Colon (tissue), 2 donors: ENCODE measurements at regions not wholly inside any gene's neighbourhood (a gene's known extent, or its start where the extent isn't known, plus 50 kb on each side); places are given as distances from the start of the nearest gene placed in this dataset.
"Not testable (repeated sequence)": the region's sequence is repeated elsewhere in the genome, so short reads cannot be mapped to it uniquely, and the experiment has no call there.

ENCODE experiments used
- FAIRE-seq: peaks from 2 replicates; lab custom pipeline; 2012; peaks lifted over from hg19 to GRCh38; lab: Jason Lieb, UNC
- donor health status: control.
- donor health status: control.

GRCh38 chr17:22505660-22506059 lies 813.3 kb downstream of the KCNJ18 start:
- FAIRE-seq: no peak

- FAIRE-seq: no peak
Measured at GRCh38 chr17:22506231-22506630, 813.9 kb downstream of the KCNJ18 start.

DNA sequence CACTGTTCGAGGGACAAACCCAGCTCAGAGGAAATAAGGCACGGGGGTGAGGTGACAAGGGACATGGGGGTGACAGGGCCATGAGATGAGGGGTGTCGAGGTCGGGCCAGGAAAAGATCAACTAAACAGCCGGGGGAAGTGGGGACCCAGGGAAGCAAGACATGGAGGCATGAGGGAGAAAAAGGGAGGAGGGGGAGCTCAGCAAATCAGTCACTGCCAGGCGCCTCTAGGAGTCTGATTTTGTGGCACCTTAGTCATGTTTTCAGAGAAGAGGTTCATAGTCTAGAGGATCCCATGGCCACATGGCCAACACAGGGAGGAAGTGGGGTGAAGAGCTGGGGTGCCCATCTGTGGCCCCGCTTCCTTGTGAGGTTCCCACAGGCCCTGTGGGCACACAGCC lies 814.5 kb downstream of the KCNJ18 start:
- no peak for FAIRE-seq

DNA sequence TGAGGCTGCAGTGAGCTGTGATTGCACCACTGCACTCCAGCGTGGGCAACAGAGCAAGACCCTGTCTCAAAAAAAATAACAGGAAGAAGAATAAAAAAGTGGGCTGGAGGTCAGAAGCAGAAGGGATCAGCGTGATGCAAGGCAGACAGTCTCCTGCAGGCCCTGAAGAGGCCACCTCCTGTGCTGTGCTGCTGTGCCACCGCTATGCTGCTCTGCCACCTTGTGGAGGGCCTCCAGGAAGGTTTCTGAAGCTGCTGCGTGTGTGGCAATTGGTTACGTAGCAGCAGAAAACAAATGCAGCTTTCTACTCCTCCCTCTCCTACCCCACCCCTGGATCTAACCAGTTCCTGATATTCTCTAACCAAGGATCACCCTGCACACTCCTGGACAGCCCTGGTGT lies 815.5 kb downstream of the KCNJ18 start:
- no peak for FAIRE-seq

DNA sequence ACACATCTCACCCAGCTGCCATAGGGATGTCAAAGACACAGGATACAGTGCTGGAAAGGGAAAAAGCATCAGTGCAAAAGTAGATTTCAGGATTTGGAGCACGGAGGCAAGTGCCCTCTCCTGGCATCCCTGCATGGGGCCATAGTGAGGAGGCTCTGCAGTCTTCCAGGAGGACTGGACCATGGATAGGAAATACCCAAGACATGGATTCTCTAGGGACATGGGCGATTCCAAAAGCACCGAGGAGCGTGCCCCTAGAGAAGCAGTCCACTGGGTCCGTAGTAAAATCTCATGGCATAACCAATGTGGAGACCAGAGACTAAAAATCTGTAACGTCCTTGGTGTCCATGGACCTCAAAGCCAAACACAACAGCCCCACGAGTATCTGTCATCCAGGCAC lies 818.2 kb downstream of the KCNJ18 start:
- FAIRE-seq: no peak

GRCh38 chr17:22511431-22511830 lies 819.1 kb downstream of the KCNJ18 start:
- no peak for FAIRE-seq

GRCh38 chr17:22512057-22512456 lies 819.7 kb downstream of the KCNJ18 start:
- FAIRE-seq: no peak

GRCh38 chr17:22512506-22512905 lies 820.2 kb downstream of the KCNJ18 start:
- FAIRE-seq: no peak

DNA sequence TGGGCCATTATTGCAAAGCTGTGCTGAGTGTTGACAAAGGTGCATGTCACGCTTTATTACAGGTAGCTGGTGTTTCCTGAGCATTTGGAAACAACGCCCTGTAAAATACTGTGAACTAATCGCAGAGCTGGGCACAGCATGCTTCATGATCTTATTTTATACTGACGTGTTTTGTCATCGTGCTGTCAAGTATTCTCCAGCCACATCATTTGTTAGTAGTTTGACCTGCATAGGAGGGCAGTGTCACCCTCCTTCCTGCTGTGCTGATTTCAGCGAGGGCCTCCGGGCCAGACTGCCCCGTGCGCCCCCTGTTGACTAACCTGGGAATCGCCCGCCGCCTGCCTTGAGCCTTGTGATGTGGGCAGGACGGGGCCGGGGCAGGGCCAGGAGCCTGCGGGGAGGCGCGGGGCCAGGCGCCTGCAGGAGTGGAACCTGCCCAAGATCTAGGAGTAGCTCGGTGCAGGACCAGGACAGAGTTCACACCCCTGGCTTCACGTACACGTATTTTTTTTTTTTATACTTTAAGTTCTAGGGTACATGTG lies 820.7 kb downstream of the KCNJ18 start:
- FAIRE-seq: no peak

DNA sequence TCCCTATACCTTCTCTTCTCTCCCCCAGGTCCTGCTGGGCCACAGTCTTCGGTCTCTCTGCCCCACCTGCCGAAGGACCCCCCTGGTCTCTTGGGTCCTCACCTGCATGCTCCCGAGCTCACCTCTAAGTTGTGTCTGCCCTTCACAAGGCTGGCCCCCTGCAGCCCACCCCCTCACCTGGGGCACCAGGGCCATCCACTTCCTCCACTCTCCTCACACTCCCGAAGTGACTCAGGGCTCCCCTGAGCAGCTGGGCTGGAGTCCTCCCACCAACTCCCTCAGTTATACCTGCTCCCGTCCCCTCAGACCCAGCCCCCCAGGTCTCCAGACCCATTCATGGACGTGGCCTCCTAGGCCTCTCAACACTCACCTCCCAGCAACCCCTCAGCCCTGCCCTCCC lies 822.0 kb downstream of the KCNJ18 start:
- no peak for FAIRE-seq

- FAIRE-seq: no peak
Measured at GRCh38 chr17:22514767-22515320, 822.5 kb downstream of the KCNJ18 start.

DNA sequence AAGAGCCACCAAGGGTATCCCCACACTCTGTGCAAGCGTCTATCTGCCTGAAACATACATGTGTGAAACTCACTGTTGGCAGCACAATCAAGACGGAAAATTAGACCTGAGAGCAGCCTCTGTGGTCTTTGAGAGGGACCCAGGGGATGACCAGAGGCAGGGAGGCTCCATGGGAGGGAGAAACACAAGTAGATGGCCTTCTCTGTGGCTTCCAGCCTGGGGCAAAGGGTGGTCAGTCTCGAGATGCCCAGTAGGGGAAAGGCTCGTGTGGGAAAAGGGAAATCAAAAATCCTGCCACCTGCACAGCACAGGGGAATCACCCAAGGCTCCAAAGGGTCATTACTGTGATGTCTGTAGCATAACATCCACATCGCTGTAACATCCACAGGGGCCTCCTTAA lies 823.3 kb downstream of the KCNJ18 start:
- FAIRE-seq: no peak

DNA sequence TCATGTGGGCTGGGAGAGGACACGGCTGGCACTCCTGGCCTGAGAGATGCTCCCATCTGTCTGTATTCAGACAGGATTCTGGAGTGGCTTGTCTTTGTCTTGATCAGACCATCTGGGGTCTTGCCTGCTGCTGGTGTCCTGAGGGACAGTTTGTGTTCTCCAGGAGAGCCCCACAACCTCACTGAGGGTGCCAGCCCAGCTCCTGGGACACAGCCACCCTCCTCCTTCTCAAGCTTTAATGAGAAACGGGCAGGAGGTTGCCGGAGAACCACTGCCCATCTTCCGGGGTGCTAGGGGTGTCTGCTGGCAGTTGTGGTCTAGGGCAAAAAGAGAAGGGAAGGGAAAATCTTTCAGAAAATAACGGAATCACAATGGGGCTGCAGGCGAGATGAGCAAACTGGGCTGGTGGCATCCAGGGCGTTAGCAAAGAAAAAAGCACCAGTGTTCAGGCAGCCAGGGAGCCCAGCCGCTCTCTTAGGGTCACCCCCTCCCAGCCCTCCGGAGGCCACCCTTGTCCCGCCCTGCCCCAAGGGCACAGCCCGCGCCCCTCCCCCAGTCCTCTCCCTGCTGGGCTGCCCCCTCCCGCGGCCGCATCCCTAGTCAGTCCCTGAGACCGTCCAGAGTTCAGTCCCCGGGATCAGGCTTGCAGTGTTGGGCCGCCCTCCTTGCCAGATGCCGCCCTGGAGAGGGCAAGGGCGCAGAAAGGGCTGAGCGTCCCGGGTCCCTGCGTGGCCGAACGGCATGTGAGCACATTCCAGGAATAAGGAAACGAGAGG lies 824.7 kb downstream of the KCNJ18 start:
- FAIRE-seq: no peak

GRCh38 chr17:22517716-22518115 lies 825.4 kb downstream of the KCNJ18 start:
- FAIRE-seq: no peak

GRCh38 chr17:22518185-22518584 lies 825.9 kb downstream of the KCNJ18 start:
- no peak for FAIRE-seq

DNA sequence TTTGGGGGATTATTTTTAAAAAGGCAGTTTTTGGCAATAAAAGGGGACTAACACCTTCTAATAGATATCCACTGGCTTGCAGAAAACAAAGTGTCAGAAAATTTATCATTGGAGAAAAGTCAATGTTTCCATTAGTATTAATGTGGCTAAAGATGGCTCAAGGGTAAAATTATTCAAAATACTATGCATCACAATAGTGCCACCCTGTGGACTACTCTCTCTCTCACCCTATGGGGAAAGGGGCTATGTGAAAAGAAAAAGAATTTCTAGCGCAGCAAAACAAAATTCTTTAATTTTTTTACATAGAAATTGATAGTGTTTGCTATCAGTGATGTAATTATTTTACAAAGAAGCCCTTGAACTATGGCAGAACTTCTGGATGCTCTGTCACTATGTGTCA lies 856.5 kb downstream of the KCNJ18 start:
- FAIRE-seq: not testable (repeated sequence)

DNA sequence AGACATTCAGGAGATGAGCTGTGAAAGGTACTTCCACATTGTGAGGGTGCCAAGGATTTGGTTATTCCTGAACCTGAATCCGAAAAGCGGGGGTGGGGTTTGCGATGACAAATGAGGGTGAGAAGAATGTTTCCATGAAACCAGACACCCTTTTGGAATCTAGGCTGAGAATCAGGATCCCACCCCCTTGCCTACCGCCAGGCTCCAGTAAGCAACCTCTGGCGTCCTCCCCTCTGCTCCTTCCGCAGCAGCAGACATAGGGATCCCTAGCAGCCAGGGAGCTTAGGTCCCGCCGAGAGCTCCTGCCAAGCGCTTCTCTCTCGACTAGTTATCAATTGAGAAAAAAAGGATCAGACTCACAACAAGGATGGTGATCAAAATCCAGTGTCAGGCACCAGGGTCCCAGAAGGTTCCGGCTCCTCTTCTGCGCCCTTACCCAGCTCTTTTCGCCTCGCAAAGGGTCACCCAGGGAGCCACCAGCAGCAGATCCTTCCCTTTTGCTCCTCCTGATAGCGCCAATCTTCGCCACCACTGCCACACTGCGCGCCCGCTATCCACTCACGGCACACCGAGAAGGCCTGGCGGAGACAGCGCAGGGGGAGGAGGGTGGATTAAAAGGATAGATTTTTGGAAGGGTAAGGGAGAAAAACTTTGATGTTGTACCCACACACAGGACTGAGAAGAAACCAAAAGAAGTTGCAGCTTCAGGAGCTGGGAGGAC lies 859.5 kb downstream of the KCNJ18 start:
- FAIRE-seq: not testable (repeated sequence)

DNA sequence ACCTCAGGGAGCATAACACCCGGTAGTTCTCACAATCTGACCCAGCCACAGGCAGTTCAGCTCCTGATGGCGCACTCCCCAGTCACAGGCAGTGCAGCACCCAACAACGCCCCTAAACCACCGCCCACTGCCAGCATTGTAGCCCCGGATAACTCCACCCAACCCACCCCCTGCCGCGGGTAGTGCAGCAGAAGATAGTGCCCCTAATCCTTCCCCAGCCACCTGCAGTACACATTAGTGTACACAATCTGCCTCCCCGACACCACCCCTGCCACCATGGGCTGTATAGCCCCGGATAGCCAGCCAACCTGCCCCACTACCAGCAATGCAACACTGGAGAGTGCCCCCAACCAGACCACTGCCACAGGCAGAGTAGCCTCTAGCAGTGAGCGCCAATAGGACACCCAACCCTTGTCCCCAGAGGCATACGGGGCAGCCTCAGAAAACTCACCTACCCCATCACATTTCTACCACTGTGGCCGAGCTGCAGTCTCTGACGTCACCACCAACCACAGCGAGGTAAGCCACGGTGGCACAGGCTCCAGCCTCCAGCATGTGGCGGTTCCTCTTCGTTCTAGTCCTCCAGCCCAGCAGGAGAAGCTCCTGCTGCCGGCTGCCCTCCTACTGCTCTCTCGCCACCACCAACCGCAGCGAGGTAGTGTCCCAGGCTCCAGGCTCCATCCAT lies 877.3 kb downstream of the KCNJ18 start:
- FAIRE-seq: no peak

DNA sequence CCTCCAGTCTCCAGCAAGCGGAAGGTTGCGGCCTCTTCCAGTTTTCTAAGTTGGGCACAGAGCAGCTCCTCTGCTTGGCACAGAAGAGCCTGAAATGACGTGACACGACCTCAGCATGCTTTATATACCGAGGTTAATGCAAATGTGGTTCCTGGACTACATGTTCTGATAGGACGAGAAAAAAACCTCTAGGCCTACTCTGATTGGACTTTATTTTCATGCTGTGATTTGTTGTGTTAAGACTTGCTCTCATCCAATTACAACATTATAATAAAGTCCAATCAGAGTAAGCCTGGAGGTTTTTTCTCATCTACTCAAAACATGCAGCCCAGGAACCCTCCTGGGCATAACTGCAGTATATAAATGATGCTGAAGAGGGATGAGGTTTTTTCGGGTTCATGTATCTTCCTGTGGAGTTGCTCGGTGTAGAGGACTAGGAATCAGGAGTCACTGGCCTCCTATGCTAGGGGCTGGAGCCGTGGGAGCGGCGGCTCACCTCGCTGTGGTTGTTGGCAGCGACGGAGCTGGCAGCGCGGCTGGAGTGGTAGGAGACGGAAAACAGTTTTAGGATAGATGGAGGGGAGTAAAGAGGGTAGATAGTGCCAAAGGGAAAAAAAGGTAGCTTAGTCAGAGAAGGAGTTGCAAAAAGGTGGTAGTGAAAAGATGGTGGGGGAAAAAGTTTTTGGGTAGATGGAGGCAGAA lies 878.0 kb downstream of the KCNJ18 start:
- FAIRE-seq: no peak

GRCh38 chr17:22599322-22599721 lies 907.0 kb downstream of the KCNJ18 start:
- no peak for FAIRE-seq

DNA sequence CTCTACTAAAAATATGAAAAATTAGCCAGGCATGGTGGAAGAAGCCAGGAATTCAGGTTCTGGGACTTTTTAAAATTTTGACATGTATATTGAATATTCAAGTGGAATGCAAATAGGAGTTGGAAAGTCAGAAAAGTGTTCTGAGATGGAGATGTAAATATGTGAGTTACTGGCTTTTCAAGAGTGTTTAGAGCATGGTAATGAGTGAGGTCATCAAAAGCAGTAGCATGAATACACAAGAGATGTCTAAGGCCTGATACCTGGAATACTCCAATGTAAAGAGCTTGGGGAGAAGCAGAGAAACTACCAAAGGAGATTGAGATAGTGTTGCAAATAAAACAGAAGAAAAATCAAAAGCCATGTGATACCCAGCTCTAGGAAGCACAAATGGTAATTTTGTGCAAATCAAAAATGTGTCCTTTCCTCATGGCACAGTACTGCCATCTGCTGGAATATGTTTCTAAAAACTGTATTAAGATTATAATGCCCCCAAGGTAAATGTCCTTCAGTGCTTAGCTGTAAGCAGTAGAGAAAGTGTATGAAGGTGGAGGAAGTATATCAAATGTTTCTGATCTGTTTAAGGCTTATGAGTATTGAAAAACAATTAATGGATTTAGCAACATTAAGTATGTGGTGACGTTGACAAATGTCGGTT lies 908.4 kb downstream of the KCNJ18 start:
- no peak for FAIRE-seq
